AG04449 (cell line): ENCODE measurements at regions not wholly inside any gene's neighbourhood (a gene's known extent, or its start where the extent isn't known, plus 50 kb on each side); places are given as distances from the start of the nearest gene placed in this dataset.

Experiments used
- CTCF ChIA-PET: fragments of 350-600 bp; formaldehyde crosslinking; extraction: SDS; loops from one replicate; lab custom pipeline; 2021; ENCODE audit warnings: antibody characterized with exemption; lab: Yijun Ruan, JAX
- POLR2A ChIA-PET: fragments of 400-600, 350-600 bp; formaldehyde crosslinking; extraction: SDS; loops from one replicate; lab custom pipeline; 2020; ENCODE audit warnings: antibody characterized with exemption, inconsistent platforms; lab: Yijun Ruan, JAX
- DNase-seq: peaks from one replicate; pipeline ENCODE4 v3.0.0-alpha.2; 2010; ENCODE audit warnings: low read depth, low spot score
- H3K4me3 ChIP-seq: 2 replicates; pipeline ENCODE4 v1.5.1; 2011; ENCODE audit warnings: low read depth, mild to moderate bottlenecking, control low read depth, low read length
- CTCF ChIP-seq: IDR thresholded peaks from one replicate; pipeline ENCODE4 v1.5.1; 2011; ENCODE audit warnings: mild to moderate bottlenecking, moderate library complexity, low read length, control low read depth, inconsistent platforms; ENCODE audit not compliant: insufficient read depth; ENCODE audit errors: missing control alignments

GRCh38 chr20:30598460-30599230, 658.8 kb upstream of the DEFB115 start:
- ChIA-PET CTCF (no interaction called here), POLR2A (no interaction called here)
- no peak for TF ChIP-seq CTCF
- DNase-seq: no peak
- H3K4me3 ChIP-seq: no peak overlapping the region

- no peak for DNase-seq
- ChIA-PET POLR2A (no interaction called here), CTCF (no interaction called here)
- H3K4me3 ChIP-seq: no peak overlapping the region
- no peak for TF ChIP-seq CTCF
Measured at GRCh38 chr20:30599990-30600389, 657.5 kb upstream of the DEFB115 start.

- no peak overlapping the region for H3K4me3 ChIP-seq
- ChIA-PET CTCF (no interaction called here), POLR2A (no interaction called here)
- DNase-seq: no peak
- no peak for TF ChIP-seq CTCF
Measured at GRCh38 chr20:30601974-30602373, 655.5 kb upstream of the DEFB115 start.

- ChIA-PET POLR2A (no interaction called here), CTCF (no interaction called here)
- no peak for TF ChIP-seq CTCF
- DNase-seq: no peak
- H3K4me3 ChIP-seq: no peak overlapping the region
Measured at GRCh38 chr20:30602424-30602823, 655.0 kb upstream of the DEFB115 start.

GRCh38 chr20:30606990-30607389, 650.5 kb upstream of the DEFB115 start:
- POLR2A ChIA-PET: no interaction called here
- CTCF ChIA-PET: no interaction called here
- no peak for TF ChIP-seq CTCF
- H3K4me3 ChIP-seq: no peak overlapping the region
- DNase-seq: no peak

- no peak for TF ChIP-seq CTCF
- CTCF ChIA-PET: no interaction called here
- DNase-seq: no peak
- H3K4me3 ChIP-seq: no peak overlapping the region
- POLR2A ChIA-PET: no interaction called here
Measured at GRCh38 chr20:30610029-30610693, 647.3 kb upstream of the DEFB115 start.
